CD4-positive, alpha-beta T cell (primary cell): ENCODE measurements at regions not wholly inside any gene's neighbourhood (a gene's known extent, or its start where the extent isn't known, plus 50 kb on each side); places are given as distances from the start of the nearest gene placed in this dataset.

Source experiments
- ATAC-seq: fragments of 200-7000 bp; cut with Tn5 transposase; one replicate; pipeline ENCODE4 v1.10.0; 2022; ENCODE audit warnings: mild to moderate bottlenecking; ENCODE audit not compliant: poor library complexity
- CTCF ChIA-PET: fragments of 350-600 bp; sonication (Branson Sonifier 250); formaldehyde crosslinking; loops from one replicate; lab custom pipeline; 2021; ENCODE audit warnings: antibody characterized with exemption, inconsistent platforms; lab: Charles Lee
- POLR2A ChIA-PET: fragments of 350-600 bp; sonication (Branson Sonifier 250); formaldehyde crosslinking; loops from one replicate; lab custom pipeline; 2021; ENCODE audit warnings: antibody characterized with exemption, inconsistent platforms; lab: Charles Lee
- DNase-seq, 14 experiments: peaks; one replicate each; pipeline ENCODE4 v3.0.0-alpha.2; 2013 to 2020; ENCODE audit warnings: mixed read lengths in 2 of 14
- H3K27ac ChIP-seq, 2 donors: one replicate each; pipeline versions ENCODE4 v1.5.1 to v1.7.0; 2013; ENCODE audit warnings: low read length in 2 of 2, low read depth in 1 of 2, mild to moderate bottlenecking in 1 of 2
- H3K27me3 ChIP-seq, 2 experiments: 1 replicate in 1 of 2; 2 replicates in 1 of 2; pipeline versions ENCODE4 v1.6.1 to v1.7.0; 2013; ENCODE audit warnings: low read length in 2 of 2, control low read depth in 1 of 2, mild to moderate bottlenecking in 1 of 2, moderate library complexity in 1 of 2; ENCODE audit not compliant: insufficient read depth in 2 of 2, control insufficient read depth in 1 of 2
- H3K36me3 ChIP-seq: one replicate; pipeline ENCODE4 v1.6.1; 2013; ENCODE audit warnings: low read length, control low read depth; ENCODE audit not compliant: insufficient read depth
- H3K4me1 ChIP-seq: one replicate; pipeline ENCODE4 v1.6.1; 2013; ENCODE audit warnings: low read length, control low read depth; ENCODE audit not compliant: insufficient read depth
- H3K4me3 ChIP-seq: one replicate; pipeline ENCODE4 v1.5.1; 2013; ENCODE audit warnings: mild to moderate bottlenecking, low read length, moderate library complexity
- H3K9me3 ChIP-seq, 2 experiments: 1 replicate in 1 of 2; 2 replicates in 1 of 2; pipeline versions ENCODE4 v1.6.1 to v1.7.0; 2013; ENCODE audit warnings: low read length in 2 of 2, mild to moderate bottlenecking in 2 of 2, control low read depth in 1 of 2, moderate library complexity in 1 of 2; ENCODE audit not compliant: control insufficient read depth in 1 of 2, insufficient read depth in 1 of 2
- H3K27ac Mint-ChIP-seq: one replicate; pipeline ENCODE4 v1.8.0; 2020; ENCODE audit warnings: mixed read lengths
- H3K27me3 Mint-ChIP-seq: one replicate; pipeline ENCODE4 v1.8.0; 2021; ENCODE audit warnings: mixed read lengths
- H3K36me3 Mint-ChIP-seq: one replicate; pipeline ENCODE4 v1.8.0; 2021; ENCODE audit warnings: low read depth, mixed read lengths
- H3K4me1 Mint-ChIP-seq: one replicate; pipeline ENCODE4 v1.8.0; 2021; ENCODE audit warnings: low read depth, mixed read lengths
- H3K4me3 Mint-ChIP-seq: one replicate; pipeline ENCODE4 v1.8.0; 2020; ENCODE audit warnings: mild to moderate bottlenecking, mixed read lengths
- H3K9me3 Mint-ChIP-seq: one replicate; pipeline ENCODE4 v1.8.0; 2020; ENCODE audit warnings: mixed read lengths
- CTCF ChIP-seq: fragments of 200-600 bp; IDR thresholded peaks from one replicate; pipeline ENCODE4 v1.8.0; 2022; ENCODE audit warnings: antibody characterized with exemption, mild to moderate bottlenecking
- intact Hi-C, 2 experiments: fragments of 100-400 bp; cut with DNase I in 1 of 2; cut with micrococcal nuclease in 1 of 2; formaldehyde crosslinking; loops; one replicate each; pipeline versions ENCODE4 v1.15.1 to v1.9.0; 2023 to 2025; cut with DNase I, micrococcal nuclease

- H3K27me3 Mint-ChIP-seq: no peaks in the 10 kb centered on the region
- no peak overlapping the region for H3K4me3 Mint-ChIP-seq
- Histone ChIP-seq H3K4me3 (no peak overlapping the region), H3K9me3 (no peaks in the 10 kb centered on the region), H3K27me3 (no peaks in the 10 kb centered on the region), H3K36me3 (no peaks in the 10 kb centered on the region), H3K27ac (no peak overlapping the region), H3K4me1 (no peaks in the 10 kb centered on the region)
- H3K9me3 Mint-ChIP-seq: peaks cover 2% of the 10 kb centered on the region
- ChIA-PET POLR2A (no interaction called here), CTCF (no interaction called here)
- no peaks in the 10 kb centered on the region for H3K36me3 Mint-ChIP-seq
- no peaks in the 10 kb centered on the region for H3K4me1 Mint-ChIP-seq
- H3K27ac Mint-ChIP-seq: no peak overlapping the region
- no peak for DNase-seq
- TF ChIP-seq CTCF: no peak
- ATAC-seq: no peak
- intact Hi-C loops: no loop called here
Measured at GRCh38 chr3:64837986-64838735, 150.4 kb upstream of the ADAMTS9 start.

- intact Hi-C loops: no loop called here
- ChIA-PET CTCF (no interaction called here), POLR2A (no interaction called here)
- Histone ChIP-seq H3K4me3 (no peak overlapping the region), H3K4me1 (no peaks in the 10 kb centered on the region), H3K36me3 (no peaks in the 10 kb centered on the region), H3K27ac (no peak overlapping the region), H3K27me3 (no peaks in the 10 kb centered on the region), H3K9me3 (no peaks in the 10 kb centered on the region)
- Mint-ChIP-seq H3K4me3 (no peak overlapping the region), H3K27me3 (no peaks in the 10 kb centered on the region), H3K9me3 (peaks cover 2% of the 10 kb centered on the region), H3K27ac (no peak overlapping the region), H3K36me3 (no peaks in the 10 kb centered on the region), H3K4me1 (no peaks in the 10 kb centered on the region)
- ATAC-seq (no peak), DNase-seq (no peak)
- TF ChIP-seq CTCF: no peak
Measured at GRCh38 chr3:64837126-64837738, 149.4 kb upstream of the ADAMTS9 start.

GRCh38 chr3:64836097-64836496 lies 148.3 kb upstream of the ADAMTS9 start:
- H3K27ac ChIP-seq: no peak overlapping the region
- POLR2A ChIA-PET: no interaction called here
- ATAC-seq (no peak), DNase-seq (no peak)
- TF ChIP-seq CTCF: no peak
- H3K4me3 Mint-ChIP-seq: no peak overlapping the region
- H3K27me3 Mint-ChIP-seq: no peaks in the 10 kb centered on the region
- no peaks in the 10 kb centered on the region for H3K36me3 Mint-ChIP-seq
- intact Hi-C loops: no loop called here
- CTCF ChIA-PET: no interaction called here
- no peaks in the 10 kb centered on the region for H3K4me1 ChIP-seq
- no peaks in the 10 kb centered on the region for H3K27me3 ChIP-seq
- H3K36me3 ChIP-seq: no peaks in the 10 kb centered on the region
- H3K4me1 Mint-ChIP-seq: no peaks in the 10 kb centered on the region
- H3K9me3 ChIP-seq: no peaks in the 10 kb centered on the region
- no peak overlapping the region for H3K4me3 ChIP-seq
- H3K27ac Mint-ChIP-seq: no peak overlapping the region
- peaks cover 2% of the 10 kb centered on the region for H3K9me3 Mint-ChIP-seq
